Right atrium auricular region (tissue), 2 donors: ENCODE measurements at regions not wholly inside any gene's neighbourhood (a gene's known extent, or its start where the extent isn't known, plus 50 kb on each side); places are given as distances from the start of the nearest gene placed in this dataset.

Experiments
- DNase-seq: peaks from one replicate; pipeline ENCODE4 v3.0.0-alpha.2; 2019; ENCODE audit warnings: low spot score
- H3K27ac ChIP-seq, 2 donors: fragments of 200-600 bp; sonication (generic); 1 replicate in 1 of 2; 2 replicates in 1 of 2; pipeline ENCODE4 v1.5.1; 2016 to 2019
- H3K27me3 ChIP-seq, 2 donors: fragments of 200-600 bp; sonication (generic); one replicate each; pipeline versions ENCODE4 v1.5.1 to v1.6.0; 2017 to 2019
- H3K36me3 ChIP-seq: fragments of 200-600 bp; sonication (generic); one replicate; pipeline ENCODE4 v1.5.1; 2016
- H3K4me1 ChIP-seq, 2 donors: fragments of 200-600 bp; sonication (generic); one replicate each; pipeline versions ENCODE4 v1.5.1 to v1.6.0; 2017 to 2019
- H3K4me3 ChIP-seq, 2 donors: fragments of 200-600 bp; sonication (generic); 1 replicate in 1 of 2; 2 replicates in 1 of 2; pipeline ENCODE4 v1.5.1; 2017 to 2019; ENCODE audit warnings: mild to moderate bottlenecking in 1 of 2, moderate library complexity in 1 of 2
- H3K9me3 ChIP-seq, 2 donors: fragments of 200-600 bp; sonication (generic); one replicate each; pipeline ENCODE4 v1.5.1; 2019
- CTCF ChIP-seq, 2 donors: fragments of 200-600 bp; sonication (generic); IDR thresholded peaks; one replicate each; pipeline ENCODE4 v1.5.1; 2019; ENCODE audit warnings: antibody characterized with exemption in 2 of 2

GRCh38 chr7:28300488-28300887 is 111.8 kb upstream of the CREB5 start:
- Histone ChIP-seq H3K27me3 (no peaks in the 10 kb centered on the region), H3K4me1 (peaks cover 0 to 11% of the 10 kb centered on the region in 2 donors), H3K27ac (no peak overlapping the region), H3K9me3 (no peaks in the 10 kb centered on the region), H3K36me3 (no peaks in the 10 kb centered on the region), H3K4me3 (no peak overlapping the region)
- no peak for DNase-seq
- no peak for TF ChIP-seq CTCF (IDR thresholded peaks at IDR 0.05)

GRCh38 chr7:28301148-28301641 is 111.1 kb upstream of the CREB5 start:
- Histone ChIP-seq H3K27me3 (no peaks in the 10 kb centered on the region), H3K27ac (no peak overlapping the region), H3K4me1 (peaks cover 0 to 11% of the 10 kb centered on the region in 2 donors), H3K36me3 (no peaks in the 10 kb centered on the region), H3K9me3 (no peaks in the 10 kb centered on the region), H3K4me3 (no peak overlapping the region)
- no peak for DNase-seq
- TF ChIP-seq CTCF (IDR thresholded peaks at IDR 0.05): no peak

- H3K27me3 ChIP-seq: no peaks in the 10 kb centered on the region
- peaks cover 0 to 11% of the 10 kb centered on the region in 2 donors for H3K4me1 ChIP-seq
- DNase-seq: no peak
- H3K36me3 ChIP-seq: no peaks in the 10 kb centered on the region
- no peaks in the 10 kb centered on the region for H3K9me3 ChIP-seq
- no peak overlapping the region for H3K27ac ChIP-seq
- TF ChIP-seq CTCF (IDR thresholded peaks at IDR 0.05): no peak
- H3K4me3 ChIP-seq: no peak overlapping the region
These were observed 108.0 kb upstream of the CREB5 start for GRCh38 chr7:28304290-28304689.

- no peak for DNase-seq
- no peaks in the 10 kb centered on the region for H3K27me3 ChIP-seq
- TF ChIP-seq CTCF (IDR thresholded peaks at IDR 0.05): no peak
These were observed 102.4 kb upstream of the CREB5 start for GRCh38 chr7:28309704-28310459.

GRCh38 chr7:28310460-28310848 is 101.9 kb upstream of the CREB5 start:
- Histone ChIP-seq H3K9me3 (no peaks in the 10 kb centered on the region), H3K4me1 (no peaks in the 10 kb centered on the region), H3K4me3 (no peak overlapping the region), H3K27ac (no peak overlapping the region), H3K36me3 (no peaks in the 10 kb centered on the region), H3K27me3 (no peaks in the 10 kb centered on the region)
- no peak for TF ChIP-seq CTCF (IDR thresholded peaks at IDR 0.05)
- DNase-seq: no peak

More at GRCh38 chr7:28309704-28310459, 102.4 kb upstream of the CREB5 start:
- Histone ChIP-seq H3K4me3 (no peak overlapping the region), H3K36me3 (no peaks in the 10 kb centered on the region), H3K4me1 (no peaks in the 10 kb centered on the region), H3K27ac (no peak overlapping the region), H3K9me3 (no peaks in the 10 kb centered on the region)

GRCh38 chr7:28311670-28312069 is 100.6 kb upstream of the CREB5 start:
- Histone ChIP-seq H3K27ac (no peak overlapping the region), H3K27me3 (no peaks in the 10 kb centered on the region), H3K4me3 (no peak overlapping the region), H3K36me3 (no peaks in the 10 kb centered on the region), H3K9me3 (no peaks in the 10 kb centered on the region), H3K4me1 (no peaks in the 10 kb centered on the region)
- DNase-seq: no peak
- TF ChIP-seq CTCF (IDR thresholded peaks at IDR 0.05): no peak
